ENCODE measurements at regions not wholly inside any gene's neighbourhood (a gene's known extent, or its start where the extent isn't known, plus 50 kb on each side); places are given as distances from the start of the nearest gene placed in this dataset.

DNA sequence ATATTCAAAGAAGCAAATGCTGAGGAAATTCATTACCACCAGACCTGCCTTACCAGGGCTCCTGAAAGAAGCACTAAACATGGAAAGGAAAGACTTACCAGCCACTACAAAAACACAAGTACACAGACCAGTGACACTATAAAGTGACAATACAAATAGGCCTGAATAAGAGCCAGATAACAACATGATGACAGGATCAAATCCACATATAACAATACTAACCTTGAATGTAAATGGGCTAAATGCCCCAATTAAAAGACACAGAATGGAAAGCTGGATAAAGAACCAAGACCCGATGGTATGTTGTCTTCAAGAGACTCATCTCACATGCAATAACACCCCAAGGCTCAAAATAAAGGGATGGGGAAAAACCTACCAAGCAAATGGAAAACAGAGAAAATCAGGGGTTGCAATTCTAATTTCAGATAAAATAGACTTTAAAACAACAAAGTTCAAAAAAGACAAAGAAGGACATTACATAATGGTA is 353.4 kb downstream of the LNPK start:
- no peak overlapping the region for H3K27ac ChIP-seq (ENCODE audit: low read depth, low read length)
- CTCF ChIA-PET, result no interaction called here

GRCh38 chr2:175647058-175647457 is 355.0 kb downstream of the LNPK start:
- H3K9me3 ChIP-seq (ENCODE audit: control insufficient read depth, insufficient read depth, low read length), result no peaks in the 10 kb centered on the region
- DNase-seq (ENCODE audit: low read depth, low spot score), result no peak

More for the DNA sequence above, 353.4 kb downstream of the LNPK start:
- H3K4me3 ChIP-seq (ENCODE audit: low read depth, low read length), result no peak overlapping the region
- H3K9me3 ChIP-seq (ENCODE audit: control insufficient read depth, insufficient read depth, low read length), result no peaks in the 10 kb centered on the region
- H3K27me3 ChIP-seq (ENCODE audit: control insufficient read depth, insufficient read depth, low read length), result no peaks in the 10 kb centered on the region
- no peak for DNase-seq (ENCODE audit: low read depth, low spot score)
- TF ChIP-seq, protein P1, sequence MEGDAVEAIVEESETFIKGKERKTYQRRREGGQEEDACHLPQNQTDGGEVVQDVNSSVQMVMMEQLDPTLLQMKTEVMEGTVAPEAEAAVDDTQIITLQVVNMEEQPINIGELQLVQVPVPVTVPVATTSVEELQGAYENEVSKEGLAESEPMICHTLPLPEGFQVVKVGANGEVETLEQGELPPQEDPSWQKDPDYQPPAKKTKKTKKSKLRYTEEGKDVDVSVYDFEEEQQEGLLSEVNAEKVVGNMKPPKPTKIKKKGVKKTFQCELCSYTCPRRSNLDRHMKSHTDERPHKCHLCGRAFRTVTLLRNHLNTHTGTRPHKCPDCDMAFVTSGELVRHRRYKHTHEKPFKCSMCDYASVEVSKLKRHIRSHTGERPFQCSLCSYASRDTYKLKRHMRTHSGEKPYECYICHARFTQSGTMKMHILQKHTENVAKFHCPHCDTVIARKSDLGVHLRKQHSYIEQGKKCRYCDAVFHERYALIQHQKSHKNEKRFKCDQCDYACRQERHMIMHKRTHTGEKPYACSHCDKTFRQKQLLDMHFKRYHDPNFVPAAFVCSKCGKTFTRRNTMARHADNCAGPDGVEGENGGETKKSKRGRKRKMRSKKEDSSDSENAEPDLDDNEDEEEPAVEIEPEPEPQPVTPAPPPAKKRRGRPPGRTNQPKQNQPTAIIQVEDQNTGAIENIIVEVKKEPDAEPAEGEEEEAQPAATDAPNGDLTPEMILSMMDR (IDR thresholded peaks at IDR 0.05; ENCODE audit: low read depth, low read length), result no peak
- POLR2A ChIA-PET, result no interaction called here

GRCh38 chr2:175640655-175641054 is 361.4 kb downstream of the LNPK start:
- ChIA-PET CTCF (no interaction called here), POLR2A (no interaction called here)
- Histone ChIP-seq H3K27ac (ENCODE audit: low read depth, low read length) (no peak overlapping the region), H3K27me3 (ENCODE audit: control insufficient read depth, insufficient read depth, low read length) (no peaks in the 10 kb centered on the region), H3K4me3 (ENCODE audit: low read depth, low read length) (no peak overlapping the region), H3K9me3 (ENCODE audit: control insufficient read depth, insufficient read depth, low read length) (no peaks in the 10 kb centered on the region)
- TF ChIP-seq, protein P1 (IDR thresholded peaks at IDR 0.05; ENCODE audit: low read depth, low read length), result no peak
- no peak for DNase-seq (ENCODE audit: low read depth, low spot score)

More at GRCh38 chr2:175647058-175647457, 355.0 kb downstream of the LNPK start:
- no peak overlapping the region for H3K27ac ChIP-seq (ENCODE audit: low read depth, low read length)
- CTCF ChIA-PET, result no interaction called here
- H3K4me3 ChIP-seq (ENCODE audit: low read depth, low read length), result no peak overlapping the region
- POLR2A ChIA-PET, result no interaction called here
- no peaks in the 10 kb centered on the region for H3K27me3 ChIP-seq (ENCODE audit: control insufficient read depth, insufficient read depth, low read length)
- TF ChIP-seq, protein P1 (IDR thresholded peaks at IDR 0.05; ENCODE audit: low read depth, low read length), result no peak

- POLR2A ChIA-PET, result interaction anchor here (0.6 kb wide), 1 partner anchor 10 kb away, joined by 9 read pairs; no protein-coding TSS in a partner anchor
- Histone ChIP-seq H3K4me3 (ENCODE audit: low read depth, low read length) (no peak overlapping the region), H3K27ac (ENCODE audit: low read depth, low read length) (no peak overlapping the region), H3K27me3 (ENCODE audit: control insufficient read depth, insufficient read depth, low read length) (no peaks in the 10 kb centered on the region), H3K9me3 (ENCODE audit: control insufficient read depth, insufficient read depth, low read length) (no peaks in the 10 kb centered on the region)
- no peak for DNase-seq (ENCODE audit: low read depth, low spot score)
- TF ChIP-seq, protein P1 (IDR thresholded peaks at IDR 0.05; ENCODE audit: low read depth, low read length), result no peak
- CTCF ChIA-PET, result no interaction called here
Measured at GRCh38 chr2:175633227-175633626, 368.8 kb downstream of the LNPK start.

- no peak for DNase-seq (ENCODE audit: low read depth, low spot score)
Measured at GRCh38 chr2:175631245-175631623, 370.8 kb downstream of the LNPK start.

More at GRCh38 chr2:175631245-175631623, 370.8 kb downstream of the LNPK start:
- ChIA-PET POLR2A (no interaction called here), CTCF (interaction anchor here (0.7 kb wide), 1 partner anchor 14 kb away, joined by 3 read pairs; no protein-coding TSS in a partner anchor)
- Histone ChIP-seq H3K27ac (ENCODE audit: low read depth, low read length) (no peak overlapping the region), H3K9me3 (ENCODE audit: control insufficient read depth, insufficient read depth, low read length) (no peaks in the 10 kb centered on the region), H3K4me3 (ENCODE audit: low read depth, low read length) (no peak overlapping the region), H3K27me3 (ENCODE audit: control insufficient read depth, insufficient read depth, low read length) (peaks cover 3% of the 10 kb centered on the region)
- TF ChIP-seq, protein P1 (IDR thresholded peaks at IDR 0.05; ENCODE audit: low read depth, low read length), result no peak
